ENCODE measurements at regions not wholly inside any gene's neighbourhood (a gene's known extent, or its start where the extent isn't known, plus 50 kb on each side); places are given as distances from the start of the nearest gene placed in this dataset.
"Not testable (repeated sequence)": the region's sequence is repeated elsewhere in the genome, so short reads cannot be mapped to it uniquely, and the experiment has no call there.

DNA sequence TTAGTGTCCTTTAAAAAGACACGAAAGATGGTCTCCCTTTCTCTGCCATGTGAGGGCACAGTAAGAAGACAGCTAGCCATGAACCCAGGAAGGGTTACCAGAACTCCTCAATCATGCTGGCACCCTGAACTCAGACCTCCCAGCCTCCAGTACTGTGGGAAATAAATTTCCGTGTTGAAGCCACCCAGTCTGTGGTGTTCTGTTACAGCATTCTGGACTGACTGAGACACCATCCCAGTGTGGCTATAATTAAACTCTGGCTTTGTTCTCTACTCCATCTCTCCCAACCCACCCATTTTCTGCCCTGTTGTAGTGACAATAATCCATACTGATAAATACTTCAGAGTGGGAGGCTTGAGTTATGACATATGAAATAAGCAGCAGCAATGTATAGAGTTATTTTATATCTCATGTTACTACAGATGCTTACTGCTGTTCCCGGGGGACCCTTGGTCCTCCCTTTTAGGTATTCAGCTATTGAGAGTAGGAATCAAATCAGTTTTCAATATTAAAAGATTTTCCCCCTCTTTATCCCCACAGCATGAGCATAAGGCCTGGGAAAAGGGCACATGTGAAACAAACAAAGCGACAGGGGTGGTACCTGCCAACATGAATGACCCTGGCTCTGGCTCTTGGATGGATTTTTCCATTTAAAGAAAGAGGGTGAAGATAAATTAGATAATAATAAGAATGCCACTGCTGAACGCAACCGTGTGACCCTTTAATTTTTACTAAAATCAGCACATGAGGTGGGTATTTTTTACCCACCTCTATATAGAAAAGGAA lies 224.3 kb upstream of the SLC35B3 start:
- DNase-seq (ENCODE audit: low read depth): no peak

DNA sequence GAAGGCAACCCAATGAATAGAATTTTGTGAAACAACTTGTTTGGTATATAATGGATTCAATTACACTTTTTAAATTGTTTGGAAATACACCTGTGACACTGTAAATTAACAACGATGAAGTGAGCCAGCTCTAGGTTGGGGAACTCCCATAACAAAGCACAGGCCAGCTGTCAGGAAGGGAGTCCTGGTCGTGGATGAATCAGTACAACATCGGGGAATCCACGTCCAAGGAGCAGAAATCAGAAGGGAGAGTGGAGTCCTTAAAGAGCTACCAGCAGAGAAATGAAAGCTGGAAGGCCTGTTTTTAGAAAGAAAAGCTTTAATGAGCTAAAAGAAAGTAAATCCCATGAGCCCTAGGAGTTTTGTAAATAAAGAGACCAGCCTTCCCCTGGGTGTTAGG lies 223.1 kb upstream of the SLC35B3 start:
- no peak for DNase-seq (ENCODE audit: low read depth)

DNA sequence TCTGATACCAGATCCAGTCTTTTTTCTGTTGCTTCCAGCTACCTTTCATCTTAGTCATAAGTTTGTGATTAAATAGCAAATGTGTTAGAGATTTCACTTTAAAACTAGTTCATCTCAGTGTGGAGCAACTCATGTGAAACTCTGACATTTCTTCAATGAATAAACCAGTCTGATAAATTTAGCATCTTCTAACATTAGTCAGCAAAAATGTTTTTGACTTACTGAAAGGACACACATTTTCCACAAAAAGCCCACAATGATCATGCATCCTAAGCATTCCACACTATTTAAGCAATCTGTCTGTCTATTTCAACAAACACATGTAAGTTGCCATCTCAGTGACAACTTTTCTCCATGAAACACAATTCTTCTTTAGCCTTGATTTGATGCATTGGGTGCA lies 222.2 kb upstream of the SLC35B3 start:
- DNase-seq (ENCODE audit: low read depth): no peak

DNA sequence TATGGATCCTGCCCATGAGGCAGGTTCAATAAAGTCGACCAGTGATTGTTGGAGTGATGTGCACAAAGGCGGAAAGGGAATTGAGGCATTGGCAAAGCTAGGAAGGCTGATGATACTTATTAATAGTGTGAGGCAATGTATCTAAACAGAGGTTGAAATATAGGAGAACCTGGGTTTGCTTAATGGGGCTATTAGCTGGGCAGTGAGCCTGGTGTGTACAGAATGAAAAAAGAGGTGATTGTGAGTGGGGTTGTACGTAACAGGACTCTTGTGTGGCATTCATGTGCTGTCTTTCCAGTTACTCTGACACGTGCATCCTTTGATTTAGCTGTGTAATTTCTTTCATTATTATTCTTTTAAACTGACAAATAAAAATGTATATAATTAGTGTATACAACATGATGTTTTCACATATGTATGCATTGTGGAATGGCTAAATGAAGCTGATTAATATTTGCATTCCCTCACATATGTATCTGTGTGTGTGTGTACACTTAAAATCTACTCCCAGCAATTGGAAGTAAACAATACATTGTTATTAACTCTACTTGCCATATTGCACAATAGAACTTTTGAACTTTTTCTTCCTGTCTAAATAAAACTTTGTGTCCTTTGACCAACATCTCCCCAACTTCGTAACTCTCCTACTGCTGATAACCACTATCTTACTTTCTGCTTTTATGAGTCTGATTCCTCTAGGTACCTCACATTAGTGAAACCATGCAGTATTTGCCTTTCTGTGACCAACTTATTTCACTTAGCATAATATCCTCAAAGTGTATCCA lies 220.5 kb upstream of the SLC35B3 start:
- no peak for DNase-seq (ENCODE audit: low read depth)

DNA sequence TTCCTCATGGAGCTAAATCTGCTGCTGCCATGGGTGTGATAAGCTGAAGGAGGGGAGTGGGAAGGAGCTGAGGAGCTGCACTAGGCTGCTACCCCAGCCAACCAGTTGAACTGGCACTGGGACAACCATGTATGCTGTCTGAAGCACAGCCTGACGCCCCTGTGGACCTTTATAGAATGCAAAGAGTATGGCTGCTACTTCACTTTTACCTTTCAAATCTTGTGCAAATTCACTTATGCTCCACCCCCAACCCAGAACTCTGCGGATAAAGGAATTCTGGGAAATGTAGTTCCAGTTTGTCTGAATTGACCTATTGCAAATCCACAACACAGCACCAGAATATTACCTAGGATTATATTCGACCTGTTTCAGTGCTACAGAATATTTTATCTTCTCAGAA lies 217.4 kb upstream of the SLC35B3 start:
- no peak for DNase-seq (ENCODE audit: low read depth)

DNA sequence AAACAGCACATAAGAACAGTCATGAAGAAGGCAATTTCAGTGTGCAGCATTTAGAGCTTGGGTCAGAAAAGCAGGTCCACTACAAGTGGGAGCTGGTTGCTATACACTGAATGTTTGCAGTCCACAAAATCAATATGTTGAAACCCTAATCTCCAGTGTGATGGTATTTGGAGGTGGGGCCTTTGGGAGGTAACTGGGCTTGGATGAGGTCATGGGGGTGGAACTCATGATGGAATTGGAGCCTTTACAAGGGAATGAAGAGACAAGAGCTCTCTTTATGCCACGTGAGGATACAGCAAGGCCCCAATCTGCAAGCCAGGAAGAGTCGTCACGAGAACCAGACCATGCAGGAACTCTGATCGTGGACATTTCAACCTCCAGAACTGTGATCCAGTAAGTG lies 216.7 kb upstream of the SLC35B3 start:
- no peak for DNase-seq (ENCODE audit: low read depth)

DNA sequence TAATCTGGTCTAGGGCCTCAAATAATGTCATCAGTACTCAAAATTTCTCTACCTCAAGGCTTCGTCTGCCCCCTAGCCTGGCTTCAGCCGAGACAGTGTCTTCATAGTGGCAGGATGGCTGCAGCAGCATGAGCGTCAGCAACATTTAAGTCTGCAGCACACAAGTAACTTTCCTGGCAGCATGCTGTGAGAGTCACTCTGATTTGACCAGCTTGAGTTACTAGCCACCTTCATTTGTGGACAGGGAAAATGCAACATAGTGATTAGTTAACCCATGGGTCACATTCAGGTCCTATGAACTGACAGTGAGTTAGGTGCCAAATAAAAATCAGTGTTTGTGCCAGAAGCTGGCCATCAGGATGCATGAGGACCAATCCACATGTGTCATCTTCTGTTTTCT lies 209.9 kb upstream of the SLC35B3 start:
- no peak for DNase-seq (ENCODE audit: low read depth)

DNA sequence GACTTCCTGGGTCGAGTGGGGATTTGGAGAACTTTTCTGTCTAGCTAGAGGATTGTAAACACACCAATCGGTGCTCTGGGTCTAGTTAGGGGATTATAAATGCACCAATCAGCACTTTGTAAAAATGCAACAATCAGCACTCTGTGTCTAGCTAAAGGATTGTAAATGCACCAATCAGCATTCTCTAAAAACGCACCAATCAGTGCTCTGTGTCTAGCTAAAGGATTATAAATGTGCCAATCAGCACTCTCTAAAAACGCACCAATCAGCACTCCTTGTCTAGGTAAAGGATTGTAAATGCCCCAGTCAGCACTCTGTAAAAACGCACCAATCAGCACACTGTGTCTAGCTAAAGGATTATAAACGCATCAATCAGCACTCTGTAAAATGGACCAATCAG lies 209.0 kb upstream of the SLC35B3 start:
- no peak for DNase-seq (ENCODE audit: low read depth)

DNA sequence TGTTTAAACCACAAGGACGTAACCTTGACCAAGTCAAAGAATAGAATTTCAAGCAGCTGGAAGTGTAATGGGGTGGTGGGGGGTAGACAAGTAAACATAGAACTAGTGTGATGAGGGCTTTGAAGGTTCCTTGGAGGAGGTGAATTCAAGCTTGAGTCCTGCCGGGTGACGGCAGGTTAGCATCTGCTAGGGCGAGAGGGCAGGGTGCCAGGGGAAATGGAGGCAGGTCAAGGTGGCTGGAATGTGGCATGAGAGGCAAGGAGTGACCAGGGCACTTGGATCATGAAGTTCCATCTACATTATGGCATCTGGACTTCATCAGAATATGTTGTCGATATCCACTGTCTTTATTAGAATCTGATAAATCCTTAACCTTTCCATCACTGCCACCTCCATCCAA lies 207.5 kb upstream of the SLC35B3 start:
- no peak for DNase-seq (ENCODE audit: low read depth)

DNA sequence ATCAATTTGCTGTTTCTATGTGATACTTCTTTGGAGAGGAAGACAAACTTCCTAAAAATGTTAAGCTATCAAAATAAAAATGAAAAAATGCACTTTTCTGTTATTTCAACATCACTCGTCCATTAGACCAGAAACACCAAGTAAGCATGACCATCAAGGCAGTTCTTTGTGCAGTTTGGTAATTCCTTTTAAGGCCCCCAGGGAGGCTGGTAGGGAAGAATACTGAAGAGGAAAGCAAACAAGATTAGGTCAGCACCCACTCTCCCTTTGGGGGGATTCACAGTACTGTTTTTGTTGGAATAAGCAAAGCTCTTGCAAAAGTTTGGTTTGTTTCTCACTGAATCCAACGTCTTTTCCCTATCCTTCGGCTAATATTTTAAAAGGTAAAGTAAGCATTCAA lies 206.8 kb upstream of the SLC35B3 start:
- DNase-seq (ENCODE audit: low read depth): no peak

DNA sequence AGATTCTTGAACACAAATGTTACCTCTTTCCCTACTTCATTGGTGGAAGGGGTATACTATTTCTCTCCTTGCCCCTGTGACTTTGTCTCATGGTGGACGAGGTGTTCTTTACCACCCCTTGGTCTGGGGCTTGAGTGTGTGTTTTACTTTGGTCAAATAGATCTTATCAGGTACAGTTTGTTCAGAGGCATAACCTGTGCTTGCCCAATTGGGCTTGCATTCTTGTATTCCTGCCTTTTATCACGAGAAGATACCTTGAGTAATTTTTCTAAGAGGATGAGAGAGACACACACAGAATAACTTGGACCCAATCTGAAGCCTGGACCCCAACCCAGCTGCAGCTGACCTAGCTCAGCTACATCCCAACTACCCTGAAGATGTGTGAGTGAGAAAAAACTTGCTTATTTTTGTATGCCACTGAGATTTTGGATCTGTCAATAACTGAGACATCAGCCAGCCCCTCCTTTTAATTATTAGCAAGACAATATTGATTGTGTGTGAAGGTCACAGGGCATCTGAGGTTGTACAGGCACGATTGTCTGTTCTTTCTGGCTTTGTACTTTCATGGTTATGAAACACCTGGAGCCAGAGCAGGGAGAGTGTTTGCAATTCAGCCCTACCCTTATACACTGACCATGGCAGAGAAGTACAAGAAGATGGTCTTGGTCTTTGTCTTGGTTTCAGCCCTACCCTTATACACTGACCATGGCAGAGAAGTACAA lies 204.7 kb upstream of the SLC35B3 start:
- DNase-seq (ENCODE audit: low read depth): no peak

DNA sequence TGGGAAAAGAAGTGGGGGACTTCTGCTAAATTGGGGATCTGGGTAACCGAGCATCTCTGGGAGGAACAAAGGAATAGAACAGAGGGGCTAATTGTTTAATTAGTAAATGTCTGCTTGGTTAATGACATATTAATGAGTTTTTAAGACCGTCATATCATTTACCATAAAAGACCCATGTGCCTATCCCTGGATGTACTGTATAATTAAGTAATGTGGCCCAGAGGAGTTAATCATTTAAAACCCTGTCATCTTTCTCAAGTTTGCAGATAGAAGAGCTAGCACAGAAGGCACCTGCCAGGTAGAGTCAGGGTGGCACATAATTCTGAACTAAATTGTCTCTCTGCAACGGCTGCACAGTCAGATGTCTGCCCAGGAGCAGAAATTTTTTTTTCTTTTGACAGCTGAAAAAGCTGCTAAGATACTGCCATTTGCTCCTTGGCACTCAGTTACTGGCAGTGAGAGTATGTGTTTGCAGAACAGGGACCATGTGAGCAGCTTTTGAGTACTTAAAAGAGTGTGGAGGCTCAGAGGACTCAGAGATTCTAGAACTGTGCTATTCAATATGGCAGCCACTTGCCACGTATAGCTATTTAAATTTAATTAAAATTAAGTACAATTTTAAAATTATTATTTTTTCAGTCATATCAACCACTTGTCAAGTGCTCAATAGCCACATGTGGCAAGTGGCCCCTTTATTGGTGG lies 202.7 kb upstream of the SLC35B3 start:
- no peak for DNase-seq (ENCODE audit: low read depth)

DNA sequence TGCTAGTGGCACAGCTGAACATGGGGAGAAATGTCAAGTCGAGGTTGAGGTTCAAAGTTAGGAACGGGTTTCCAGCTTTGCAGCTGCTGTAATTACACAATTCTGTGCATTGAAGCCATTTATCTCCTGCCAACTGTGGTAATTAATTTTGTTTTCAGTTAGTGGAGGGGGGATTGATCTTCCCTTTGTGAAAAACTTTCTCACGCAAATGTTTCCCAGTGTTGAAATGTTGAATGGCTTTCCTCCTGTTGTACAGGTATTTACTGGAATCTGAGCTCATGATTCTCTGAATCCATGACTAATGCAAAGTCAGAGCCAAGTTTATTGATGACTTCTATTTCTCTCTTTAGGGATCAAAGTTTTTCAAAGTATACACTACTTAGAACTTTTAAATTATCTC lies 198.4 kb upstream of the SLC35B3 start:
- no peak for DNase-seq (ENCODE audit: low read depth)

DNA sequence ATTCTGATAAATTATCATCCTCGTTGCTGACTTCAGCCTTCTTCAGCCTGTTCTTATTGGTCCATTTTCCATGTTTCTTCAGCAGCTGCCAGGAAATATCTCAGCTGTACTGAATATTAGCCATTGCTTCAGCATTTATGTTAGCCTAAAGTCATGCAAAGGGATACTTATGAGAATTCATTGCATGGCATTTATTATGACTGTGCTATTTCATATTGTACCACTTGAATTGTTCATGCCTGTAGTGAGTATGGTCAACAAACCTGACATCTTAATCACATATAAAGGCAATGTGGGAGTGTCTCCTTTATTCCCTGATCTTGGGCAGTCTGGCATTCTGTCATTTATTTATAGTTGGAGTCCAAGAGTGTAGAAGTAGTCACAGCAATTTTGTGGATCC lies 193.4 kb upstream of the SLC35B3 start:
- no peak for DNase-seq (ENCODE audit: low read depth)

DNA sequence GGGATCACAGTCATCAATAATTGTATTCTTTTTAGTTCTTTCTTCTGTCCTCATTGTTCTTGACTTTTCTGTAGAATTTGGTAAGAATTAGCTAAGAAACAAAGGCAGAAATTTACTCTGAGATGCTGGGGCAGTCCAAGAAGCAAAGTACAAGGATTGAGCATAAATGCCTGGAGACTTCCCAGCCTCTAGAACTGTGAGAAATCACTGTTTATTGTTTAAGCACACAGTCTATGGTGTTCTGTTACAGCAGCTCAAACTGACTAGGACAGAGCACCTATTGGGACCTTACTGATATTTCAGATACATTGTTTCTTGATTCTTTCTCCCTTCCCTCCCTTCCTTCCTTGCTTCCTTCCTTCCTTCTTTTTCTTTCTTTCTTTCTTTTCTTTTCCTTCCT lies 192.7 kb upstream of the SLC35B3 start:
- DNase-seq (ENCODE audit: low read depth): no peak

DNA sequence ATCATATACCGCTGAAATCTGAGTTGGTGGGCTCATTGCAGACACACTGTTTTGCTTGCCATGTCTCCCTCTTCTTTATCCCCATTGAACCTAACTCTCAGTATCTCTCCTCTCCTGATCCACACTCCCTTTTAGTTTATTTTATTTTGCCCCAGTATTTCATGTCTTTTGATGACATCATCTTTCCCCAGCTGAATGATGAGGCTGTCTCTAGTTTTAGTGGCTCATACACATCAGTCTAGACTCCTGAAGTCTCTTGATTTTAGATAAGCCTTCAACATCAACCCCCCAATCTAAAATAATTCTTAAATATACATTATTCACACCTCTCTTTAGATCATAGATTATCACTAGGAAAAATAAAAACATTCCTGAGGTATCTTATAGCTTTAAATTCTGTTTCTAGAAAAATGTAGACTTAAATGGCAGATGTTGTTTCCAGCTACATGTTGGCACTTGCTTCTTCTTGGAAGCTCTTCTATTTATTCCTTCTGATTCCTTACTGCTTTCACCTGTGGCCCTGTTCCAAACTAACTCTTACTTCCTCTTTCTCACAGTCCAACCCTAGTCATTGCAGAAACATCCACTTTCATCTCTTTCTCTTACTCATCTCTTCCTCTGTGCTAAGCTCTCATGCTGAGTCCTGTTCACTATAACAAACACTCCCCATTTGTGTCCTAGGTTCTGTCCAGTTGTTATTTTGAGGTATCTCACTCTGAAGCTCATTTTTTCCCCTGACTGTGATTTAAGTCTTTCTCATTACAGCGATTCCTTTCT lies 191.9 kb upstream of the SLC35B3 start:
- no peak for DNase-seq (ENCODE audit: low read depth)

DNA sequence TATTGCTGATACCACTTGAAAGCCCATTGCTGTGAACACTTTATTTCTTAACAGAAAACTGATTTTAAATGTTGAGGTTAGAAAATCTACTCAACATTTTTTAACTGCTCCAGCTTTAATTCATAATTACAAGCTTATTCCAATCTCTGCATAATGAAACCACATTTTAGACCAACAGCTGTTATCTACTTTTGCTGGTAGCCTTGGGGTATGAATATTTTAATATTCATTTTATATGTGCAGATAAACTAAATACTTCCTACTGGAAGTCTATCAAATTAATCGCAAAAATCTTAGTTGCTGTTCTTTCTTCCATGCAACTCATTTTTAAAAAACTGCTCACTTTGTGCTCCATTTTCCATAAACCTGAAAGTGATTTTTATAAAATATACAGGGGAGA lies 189.3 kb upstream of the SLC35B3 start:
- DNase-seq (ENCODE audit: low read depth): no peak

DNA sequence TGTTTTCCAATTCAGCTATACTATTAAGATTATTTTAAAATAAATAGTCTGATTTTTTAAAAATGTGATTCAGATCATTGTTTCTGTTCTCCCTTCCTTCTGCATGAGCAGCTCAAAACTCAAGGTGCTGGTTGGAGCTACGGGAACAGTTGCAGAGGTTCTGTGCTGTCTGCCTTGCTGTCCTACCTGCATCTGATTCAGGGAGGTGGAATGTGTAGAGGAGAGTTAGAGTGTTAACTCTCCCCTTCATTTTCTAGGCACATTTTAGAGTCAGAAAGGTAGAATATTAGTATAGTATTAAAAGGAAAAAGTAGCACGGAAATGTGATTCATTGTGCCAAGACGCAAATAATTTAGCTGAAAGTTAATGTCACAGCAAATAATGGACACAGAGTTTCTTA lies 188.1 kb upstream of the SLC35B3 start:
- no peak for DNase-seq (ENCODE audit: low read depth)

DNA sequence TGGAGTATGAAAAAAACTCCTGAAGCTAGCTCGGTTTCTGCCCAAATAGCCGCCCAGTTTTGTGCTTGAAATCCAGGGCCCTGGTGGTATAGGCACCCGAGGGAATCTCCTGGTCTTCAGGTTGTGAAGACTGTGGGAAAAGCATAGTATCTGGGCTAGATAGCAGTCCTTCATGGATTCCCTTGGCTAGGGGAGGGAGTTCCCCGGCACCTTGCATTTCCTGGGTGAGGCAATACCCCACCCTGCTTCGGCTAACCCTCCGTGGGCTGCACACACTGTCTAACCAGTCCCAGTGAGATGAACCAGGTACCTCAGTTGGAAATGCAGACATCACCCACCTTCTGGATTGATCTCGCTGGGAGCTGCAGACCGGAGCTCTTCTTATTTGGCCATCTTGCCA lies 184.5 kb upstream of the SLC35B3 start:
- no peak for DNase-seq (ENCODE audit: low read depth)

DNA sequence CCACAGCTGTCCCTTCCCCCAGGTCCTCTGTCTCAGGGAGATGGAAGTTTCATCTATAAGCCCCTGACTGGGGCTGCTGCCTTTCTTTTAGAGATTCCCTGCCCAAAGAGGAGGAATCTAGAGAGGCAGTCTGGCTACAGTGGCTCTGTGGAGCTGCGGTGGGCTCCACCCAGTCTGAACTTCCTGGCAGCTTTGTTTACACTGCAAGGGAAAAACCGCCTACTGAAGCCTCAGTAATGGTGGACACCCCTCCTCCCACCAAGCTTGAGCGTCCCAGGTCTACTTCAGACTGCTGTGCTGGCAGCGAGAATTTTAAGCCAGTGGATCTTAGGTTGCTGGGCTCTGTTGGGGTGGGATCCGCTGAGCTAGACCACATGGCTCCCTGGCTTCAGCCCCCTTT lies 184.1 kb upstream of the SLC35B3 start:
- not testable (repeated sequence) for DNase-seq (ENCODE audit: low read depth)

DNA sequence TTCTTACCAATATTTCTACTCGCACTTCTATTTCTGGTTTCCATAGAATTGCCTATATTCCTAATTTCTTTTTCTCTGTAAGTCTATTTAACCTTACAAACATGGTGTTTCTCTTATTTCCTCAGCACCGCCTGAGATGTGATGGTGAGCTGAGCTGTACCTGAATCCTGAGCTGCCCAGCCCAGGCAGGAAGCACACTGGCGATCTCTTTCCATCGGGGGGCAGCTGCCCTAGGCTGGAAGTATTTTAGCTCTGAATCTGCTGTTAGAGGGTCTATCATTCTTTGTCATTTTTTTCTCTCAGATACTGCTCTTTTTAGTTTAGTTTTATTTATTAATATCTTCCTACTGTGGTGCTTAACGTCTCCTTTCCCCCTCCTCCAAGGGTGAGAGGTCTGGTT lies 173.4 kb upstream of the SLC35B3 start:
- DNase-seq (ENCODE audit: low read depth): no peak

Measured in stimulated activated CD8-positive, alpha-beta memory T cell treated with anti-CD3 and anti-CD28 coated beads, Interleukin-4, amount 100 ng/mL, for 24 hours (primary cell).